ENCODE measurements at regions not wholly inside any gene's neighbourhood (a gene's known extent, or its start where the extent isn't known, plus 50 kb on each side); places are given as distances from the start of the nearest gene placed in this dataset.
"Not testable (repeated sequence)": the region's sequence is repeated elsewhere in the genome, so short reads cannot be mapped to it uniquely, and the experiment has no call there.

- ChIA-PET CTCF (no interaction called here), SMC1A (ENCODE audit: uncharacterized antibody, unreplicated experiment) (no interaction called here), RAD21 (ENCODE audit: unreplicated experiment) (no interaction called here), POLR2A (no interaction called here)
- H3K4me3 ChIP-seq = no peak overlapping the region
- H3K4me1 ChIP-seq (ENCODE audit: control insufficient read depth, insufficient read depth, low read length) = no peaks in the 10 kb centered on the region
- intact Hi-C loops (cut with micrococcal nuclease; ENCODE audit: unreplicated experiment) = no loop called here
- ATAC-seq = no peak
- WGBS (ENCODE audit: insufficient coverage, insufficient replicate concordance, low lambda C conversion rate, missing lambda C conversion rate) = 6% methylated on average over 6 of the region's 6 CpGs
- FAIRE-seq = no peak
- no peaks in the 10 kb centered on the region for H3K27me3 ChIP-seq (replicated peaks in 1 of 2; ENCODE audit: control insufficient read depth in 2 of 2, insufficient read depth in 2 of 2, low read length in 1 of 2)
- no peaks in the 10 kb centered on the region for H3K79me2 ChIP-seq (ENCODE audit: control insufficient read depth, insufficient read depth, low read length)
- in situ Hi-C loops (cut with MboI) = no loop called here
- no TSS peak for BruUV-seq (replicated peaks)
- no peak overlapping the region for H2AFZ ChIP-seq (ENCODE audit: control insufficient read depth, low read depth, low read length)
- H4K20me1 ChIP-seq (ENCODE audit: control insufficient read depth, insufficient read depth) = no peaks in the 10 kb centered on the region
- no peak overlapping the region for H3K27ac ChIP-seq (ENCODE audit: control insufficient read depth, insufficient read depth)
- no peak for DNase-seq (ENCODE audit: low read depth, low spot score)
- no peak for TF ChIP-seq RB1 (IDR thresholded peaks at IDR 0.05; ENCODE audit: borderline replicate concordance)
- TF ChIP-seq STAT1 (conservative IDR thresholded peaks at IDR 0.05) = no peak
- no peak for TF ChIP-seq NFIC (IDR thresholded peaks at IDR 0.05; ENCODE audit: low read depth, low read length)
- TF ChIP-seq GABPA (IDR thresholded peaks at IDR 0.05; ENCODE audit: low read depth) = no peak
- no peak for TF ChIP-seq SUPT20H (IDR thresholded peaks at IDR 0.05; ENCODE audit: borderline replicate concordance, control insufficient read depth, low read depth, low read length)
- no peak for TF ChIP-seq TARDBP (IDR thresholded peaks at IDR 0.05; ENCODE audit: borderline replicate concordance)
- TF ChIP-seq NRF1 (conservative IDR thresholded peaks at IDR 0.05; ENCODE audit: low read depth, low read length) = no peak
- no peak for TF ChIP-seq SKIL (IDR thresholded peaks at IDR 0.05; ENCODE audit: low read depth, poor library complexity, severe bottlenecking)
- TF ChIP-seq SMAD1 (IDR thresholded peaks at IDR 0.05; ENCODE audit: low read depth, partially characterized antibody) = no peak
- no peaks in the 10 kb centered on the region for H3K9me3 ChIP-seq (replicated peaks; ENCODE audit: control insufficient read depth, insufficient read depth, low read length)
- H3K9ac ChIP-seq (ENCODE audit: control insufficient read depth, insufficient read depth, low read length) = no peak overlapping the region
- no peak overlapping the region for H3K4me2 ChIP-seq (ENCODE audit: control insufficient read depth, insufficient read depth)
- H3K36me3 ChIP-seq (ENCODE audit: control insufficient read depth in 2 of 2, insufficient read depth in 2 of 2, low read length in 1 of 2) = no peaks in the 10 kb centered on the region
These were observed 362.5 kb upstream of the PCDH15 start for GRCh38 chr10:55163388-55163979.

DNA sequence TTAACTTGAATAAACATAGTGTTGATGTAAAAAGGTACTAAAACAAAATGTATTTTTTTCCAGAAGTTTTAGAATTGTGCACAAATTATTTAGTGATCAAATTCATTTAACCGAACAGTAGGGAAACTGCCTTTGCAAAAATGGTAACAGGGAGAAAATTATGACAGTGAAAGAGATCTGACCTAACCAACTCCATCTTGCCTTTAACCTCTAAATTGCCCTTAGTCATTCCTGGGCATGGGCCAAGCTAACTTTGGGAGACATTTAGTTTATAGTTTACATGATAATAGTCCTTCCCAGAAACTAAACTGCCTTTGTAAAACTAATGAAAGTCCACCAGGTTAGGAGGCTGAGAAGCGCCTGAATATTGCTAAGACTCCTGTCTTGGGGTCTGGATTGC lies 361.3 kb upstream of the PCDH15 start:
- intact Hi-C loops (cut with micrococcal nuclease; ENCODE audit: unreplicated experiment); H3K27ac ChIP-seq (ENCODE audit: control insufficient read depth, insufficient read depth); H2AFZ ChIP-seq (ENCODE audit: control insufficient read depth, low read depth, low read length); H3K4me1 ChIP-seq (ENCODE audit: control insufficient read depth, insufficient read depth, low read length); H3K79me2 ChIP-seq (ENCODE audit: control insufficient read depth, insufficient read depth, low read length); DNase-seq (ENCODE audit: low read depth, low spot score); H3K4me3 ChIP-seq; H3K4me2 ChIP-seq (ENCODE audit: control insufficient read depth, insufficient read depth); CTCF ChIA-PET; H4K20me1 ChIP-seq (ENCODE audit: control insufficient read depth, insufficient read depth); BruUV-seq (replicated peaks); in situ Hi-C loops (cut with MboI); ATAC-seq; H3K9ac ChIP-seq (ENCODE audit: control insufficient read depth, insufficient read depth, low read length); H3K9me3 ChIP-seq (replicated peaks; ENCODE audit: control insufficient read depth, insufficient read depth, low read length); POLR2A ChIA-PET; SMC1A ChIA-PET (ENCODE audit: uncharacterized antibody, unreplicated experiment); FAIRE-seq; H3K27me3 ChIP-seq (replicated peaks in 1 of 2; ENCODE audit: control insufficient read depth in 2 of 2, insufficient read depth in 2 of 2, low read length in 1 of 2); H3K36me3 ChIP-seq (ENCODE audit: control insufficient read depth in 2 of 2, insufficient read depth in 2 of 2, low read length in 1 of 2); RAD21 ChIA-PET (ENCODE audit: unreplicated experiment): not testable (repeated sequence)
- 22% methylated on average over 2 of the region's 2 CpGs for WGBS (ENCODE audit: insufficient coverage, insufficient replicate concordance, low lambda C conversion rate, missing lambda C conversion rate)
